ENCODE measurements at regions not wholly inside any gene's neighbourhood (a gene's known extent, or its start where the extent isn't known, plus 50 kb on each side); places are given as distances from the start of the nearest gene placed in this dataset.

GRCh38 chr16:86963600-86964575 lies 353.3 kb downstream of the C16orf95 start:
- no peaks in the 10 kb centered on the region for H3K9me3 Mint-ChIP-seq
- ATAC-seq (no peak), DNase-seq (no peak)
- H3K4me1 Mint-ChIP-seq = no peaks in the 10 kb centered on the region
- H3K27ac Mint-ChIP-seq = no peak overlapping the region
- no peak overlapping the region for H3K4me3 Mint-ChIP-seq
- H3K27me3 Mint-ChIP-seq = peaks cover 22% of the 10 kb centered on the region

- Mint-ChIP-seq H3K9me3 (no peaks in the 10 kb centered on the region), H3K4me3 (no peak overlapping the region), H3K27ac (no peak overlapping the region), H3K27me3 (peaks cover 13% of the 10 kb centered on the region), H3K4me1 (no peaks in the 10 kb centered on the region)
- ATAC-seq (no peak), DNase-seq (no peak)
These were observed 352.4 kb downstream of the C16orf95 start for GRCh38 chr16:86964796-86965241.

- H3K27me3 Mint-ChIP-seq = peaks cover 9% of the 10 kb centered on the region
- DNase-seq = no peak
- ATAC-seq = no peak
- H3K27ac Mint-ChIP-seq = no peak overlapping the region
- no peak overlapping the region for H3K4me3 Mint-ChIP-seq
- no peaks in the 10 kb centered on the region for H3K9me3 Mint-ChIP-seq
- no peaks in the 10 kb centered on the region for H3K4me1 Mint-ChIP-seq
These were observed 351.9 kb downstream of the C16orf95 start for GRCh38 chr16:86965331-86965730.

- Mint-ChIP-seq H3K27ac (no peak overlapping the region), H3K4me3 (no peak overlapping the region), H3K9me3 (no peaks in the 10 kb centered on the region), H3K27me3 (peaks cover 9% of the 10 kb centered on the region), H3K4me1 (no peaks in the 10 kb centered on the region)
- ATAC-seq = no peak
- no peak for DNase-seq
These were observed 351.2 kb downstream of the C16orf95 start for GRCh38 chr16:86965840-86966550.

GRCh38 chr16:86966777-86967176 lies 350.4 kb downstream of the C16orf95 start:
- ATAC-seq (no peak), DNase-seq (no peak)
- H3K4me3 Mint-ChIP-seq = no peak overlapping the region
- no peaks in the 10 kb centered on the region for H3K4me1 Mint-ChIP-seq
- H3K27ac Mint-ChIP-seq = no peak overlapping the region
- peaks cover 12% of the 10 kb centered on the region for H3K27me3 Mint-ChIP-seq
- H3K9me3 Mint-ChIP-seq = peaks cover 0 to under 1% of the 10 kb centered on the region in 2 donors

- Mint-ChIP-seq H3K27ac (no peak overlapping the region), H3K27me3 (peaks cover 20% of the 10 kb centered on the region), H3K4me1 (no peaks in the 10 kb centered on the region), H3K4me3 (no peak overlapping the region), H3K9me3 (peaks cover 3 to 4% of the 10 kb centered on the region in 2 donors)
- DNase-seq (no peak), ATAC-seq (no peak)
These were observed 348.3 kb downstream of the C16orf95 start for GRCh38 chr16:86968866-86969265.

- H3K4me1 Mint-ChIP-seq = no peaks in the 10 kb centered on the region
- H3K27ac Mint-ChIP-seq = no peak overlapping the region
- ATAC-seq = no peak
- H3K4me3 Mint-ChIP-seq = no peak overlapping the region
- peaks cover 20% of the 10 kb centered on the region for H3K27me3 Mint-ChIP-seq
- DNase-seq = no peak
- H3K9me3 Mint-ChIP-seq = peaks cover 4 to 6% of the 10 kb centered on the region in 2 donors
These were observed 347.5 kb downstream of the C16orf95 start for GRCh38 chr16:86969716-86970115.

- ATAC-seq (no peak), DNase-seq (no peak)
- H3K27ac Mint-ChIP-seq = no peak overlapping the region
- peaks cover 4 to 6% of the 10 kb centered on the region in 2 donors for H3K9me3 Mint-ChIP-seq
- no peak overlapping the region for H3K4me3 Mint-ChIP-seq
- H3K4me1 Mint-ChIP-seq = no peaks in the 10 kb centered on the region
- H3K27me3 Mint-ChIP-seq = peaks cover 17% of the 10 kb centered on the region
These were observed 346.9 kb downstream of the C16orf95 start for GRCh38 chr16:86970279-86970678.

GRCh38 chr16:86970726-86971125 lies 346.5 kb downstream of the C16orf95 start:
- ATAC-seq = no peak
- Mint-ChIP-seq H3K27ac (no peak overlapping the region), H3K4me3 (no peak overlapping the region), H3K9me3 (peaks cover 4 to 6% of the 10 kb centered on the region in 2 donors), H3K4me1 (no peaks in the 10 kb centered on the region), H3K27me3 (peaks cover 12% of the 10 kb centered on the region)
- DNase-seq = no peak

- H3K9me3 Mint-ChIP-seq = peaks cover 4 to 6% of the 10 kb centered on the region in 2 donors
- peaks cover 10% of the 10 kb centered on the region for H3K27me3 Mint-ChIP-seq
- DNase-seq = no peak
- no peak overlapping the region for H3K4me3 Mint-ChIP-seq
- no peaks in the 10 kb centered on the region for H3K4me1 Mint-ChIP-seq
- no peak for ATAC-seq
- H3K27ac Mint-ChIP-seq = no peak overlapping the region
These were observed 345.9 kb downstream of the C16orf95 start for GRCh38 chr16:86971251-86971650.

GRCh38 chr16:86974120-86974519 lies 343.1 kb downstream of the C16orf95 start:
- H3K27me3 Mint-ChIP-seq = peaks cover 10% of the 10 kb centered on the region
- H3K4me3 Mint-ChIP-seq = no peak overlapping the region
- peaks cover 4 to 6% of the 10 kb centered on the region in 2 donors for H3K9me3 Mint-ChIP-seq
- ATAC-seq (no peak), DNase-seq (no peak)
- H3K27ac Mint-ChIP-seq = no peak overlapping the region
- no peaks in the 10 kb centered on the region for H3K4me1 Mint-ChIP-seq

- no peak overlapping the region for H3K4me3 Mint-ChIP-seq
- H3K27ac Mint-ChIP-seq = peak overlapping the region in 1 of 2 donors; percentile 35
- H3K27me3 Mint-ChIP-seq = peaks cover 10% of the 10 kb centered on the region
- H3K4me1 Mint-ChIP-seq = no peaks in the 10 kb centered on the region
- peaks cover 4 to 6% of the 10 kb centered on the region in 2 donors for H3K9me3 Mint-ChIP-seq
- ATAC-seq (no peak), DNase-seq (no peak)
These were observed 341.7 kb downstream of the C16orf95 start for GRCh38 chr16:86975445-86975844.

- Mint-ChIP-seq H3K27ac (no peak overlapping the region), H3K4me1 (no peaks in the 10 kb centered on the region), H3K4me3 (no peak overlapping the region), H3K27me3 (peaks cover 3% of the 10 kb centered on the region), H3K9me3 (peaks cover 0 to 6% of the 10 kb centered on the region in 2 donors)
- ATAC-seq (peak; percentile 12), DNase-seq (no peak)
These were observed 340.0 kb downstream of the C16orf95 start for GRCh38 chr16:86977076-86977676.

- Mint-ChIP-seq H3K27ac (peak overlapping the region in 1 of 2 donors; percentile 66), H3K4me1 (no peaks in the 10 kb centered on the region), H3K27me3 (no peaks in the 10 kb centered on the region), H3K9me3 (peaks cover 0 to 6% of the 10 kb centered on the region in 2 donors), H3K4me3 (no peak overlapping the region)
- DNase-seq (no peak), ATAC-seq (no peak)
These were observed 338.7 kb downstream of the C16orf95 start for GRCh38 chr16:86978445-86979030.

- H3K9me3 Mint-ChIP-seq = peaks cover 0 to 2% of the 10 kb centered on the region in 2 donors
- no peak overlapping the region for H3K27ac Mint-ChIP-seq
- ATAC-seq = no peak
- H3K27me3 Mint-ChIP-seq = no peaks in the 10 kb centered on the region
- no peak overlapping the region for H3K4me3 Mint-ChIP-seq
- DNase-seq = no peak
- no peaks in the 10 kb centered on the region for H3K4me1 Mint-ChIP-seq
These were observed 338.1 kb downstream of the C16orf95 start for GRCh38 chr16:86979061-86979460.
